ENCODE measurements at regions not wholly inside any gene's neighbourhood (a gene's known extent, or its start where the extent isn't known, plus 50 kb on each side); places are given as distances from the start of the nearest gene placed in this dataset.

- Histone ChIP-seq H3K27me3 (ENCODE audit: control insufficient read depth, insufficient read depth, low read length, poor library complexity, severe bottlenecking) (no peaks in the 10 kb centered on the region), H3K27ac (ENCODE audit: insufficient read depth, low read depth, low read length, poor library complexity, severe bottlenecking) (no peak overlapping the region)
These were observed 114.6 kb upstream of the MED13L start for GRCh38 chr12:116392061-116392460.

DNA sequence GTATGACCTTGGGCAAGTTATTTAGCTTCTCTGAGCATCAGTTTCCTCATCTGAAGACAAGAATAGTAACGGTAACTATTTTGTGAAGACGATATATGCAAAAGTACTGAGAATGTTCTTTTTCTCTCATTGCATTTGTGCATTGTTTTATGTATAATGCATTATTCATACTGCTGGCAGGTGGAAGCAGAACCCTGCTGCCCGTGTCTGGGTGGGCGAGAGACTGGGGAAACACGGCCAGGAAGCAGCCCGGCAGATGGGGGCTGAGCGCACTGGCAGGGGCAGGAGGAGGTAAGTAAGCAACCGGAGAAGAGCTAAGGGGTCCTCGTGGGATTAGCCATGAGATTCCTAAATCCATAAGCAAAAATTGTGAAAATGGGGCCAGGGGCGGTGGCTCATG lies 115.8 kb upstream of the MED13L start:
- H3K4me1 ChIP-seq (ENCODE audit: control insufficient read depth, insufficient read depth, low read length): no peaks in the 10 kb centered on the region
- no peak overlapping the region for H3K4me3 ChIP-seq (ENCODE audit: insufficient read depth, low read depth, low read length)
- no peaks in the 10 kb centered on the region for H3K36me3 ChIP-seq (ENCODE audit: control insufficient read depth, insufficient read depth, low read length)
- H3K27me3 ChIP-seq (ENCODE audit: control insufficient read depth, insufficient read depth, low read length, poor library complexity, severe bottlenecking): no peaks in the 10 kb centered on the region
- no peaks in the 10 kb centered on the region for H3K9me3 ChIP-seq (ENCODE audit: control insufficient read depth, low read length)
- no peak overlapping the region for H3K27ac ChIP-seq (ENCODE audit: insufficient read depth, low read depth, low read length, poor library complexity, severe bottlenecking)
- 78 to 79% methylated on average over 10 of the region's 10 CpGs for WGBS, 2 experiments

More at GRCh38 chr12:116392061-116392460, 114.6 kb upstream of the MED13L start:
- no peaks in the 10 kb centered on the region for H3K4me1 ChIP-seq (ENCODE audit: control insufficient read depth, insufficient read depth, low read length)
- WGBS, 2 experiments: 90% methylated on average over 6 of the region's 6 CpGs
- H3K9me3 ChIP-seq (ENCODE audit: control insufficient read depth, low read length): no peaks in the 10 kb centered on the region
- no peak overlapping the region for H3K4me3 ChIP-seq (ENCODE audit: insufficient read depth, low read depth, low read length)
- H3K36me3 ChIP-seq (ENCODE audit: control insufficient read depth, insufficient read depth, low read length): no peaks in the 10 kb centered on the region

DNA sequence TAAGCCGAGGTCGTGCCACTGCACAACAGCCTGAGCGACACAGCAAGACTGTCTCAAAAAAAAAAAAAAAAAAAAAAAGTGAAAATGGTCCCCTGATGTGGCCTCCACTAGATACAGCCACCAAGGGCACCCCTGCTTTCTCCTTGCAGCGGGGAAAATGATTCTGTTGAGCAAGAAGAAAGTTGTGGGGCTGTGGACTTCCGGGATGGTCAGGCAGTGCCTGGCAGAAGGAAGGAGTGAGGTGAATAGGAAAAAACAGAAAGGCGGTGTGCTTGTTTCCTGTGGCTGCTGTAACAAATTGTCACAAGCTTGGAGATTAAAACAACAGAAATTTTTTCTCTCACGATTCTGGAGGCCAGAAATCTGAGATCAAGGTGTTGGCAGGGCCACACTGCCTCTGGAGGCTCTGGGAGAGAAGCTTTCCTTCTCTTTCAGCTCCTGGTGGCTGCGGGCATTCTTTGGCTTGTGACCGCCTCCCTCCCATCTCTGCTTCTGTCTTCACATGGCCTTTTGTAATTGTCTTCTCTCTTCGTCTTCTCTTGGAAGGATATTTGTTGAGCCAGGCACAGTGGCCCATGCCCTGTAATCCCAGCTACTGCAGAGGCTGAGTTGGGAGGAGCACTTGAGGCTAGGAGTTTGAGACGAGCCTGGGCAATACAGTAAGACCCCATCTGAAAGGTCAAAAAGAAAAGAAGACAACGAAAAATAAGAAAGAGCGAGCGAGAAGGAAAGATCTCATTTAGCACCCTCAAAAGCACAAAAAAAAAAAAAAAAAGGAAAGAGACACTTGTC lies 116.6 kb upstream of the MED13L start:
- H3K4me3 ChIP-seq (ENCODE audit: insufficient read depth, low read depth, low read length): no peak overlapping the region
- no peaks in the 10 kb centered on the region for H3K27me3 ChIP-seq (ENCODE audit: control insufficient read depth, insufficient read depth, low read length, poor library complexity, severe bottlenecking)
- 84 to 87% methylated on average over 14 of the region's 14 CpGs for WGBS, 2 experiments
- no peak overlapping the region for H3K27ac ChIP-seq (ENCODE audit: insufficient read depth, low read depth, low read length, poor library complexity, severe bottlenecking)
- H3K4me1 ChIP-seq (ENCODE audit: control insufficient read depth, insufficient read depth, low read length): no peaks in the 10 kb centered on the region
- H3K36me3 ChIP-seq (ENCODE audit: control insufficient read depth, insufficient read depth, low read length): no peaks in the 10 kb centered on the region
- no peaks in the 10 kb centered on the region for H3K9me3 ChIP-seq (ENCODE audit: control insufficient read depth, low read length)

DNA sequence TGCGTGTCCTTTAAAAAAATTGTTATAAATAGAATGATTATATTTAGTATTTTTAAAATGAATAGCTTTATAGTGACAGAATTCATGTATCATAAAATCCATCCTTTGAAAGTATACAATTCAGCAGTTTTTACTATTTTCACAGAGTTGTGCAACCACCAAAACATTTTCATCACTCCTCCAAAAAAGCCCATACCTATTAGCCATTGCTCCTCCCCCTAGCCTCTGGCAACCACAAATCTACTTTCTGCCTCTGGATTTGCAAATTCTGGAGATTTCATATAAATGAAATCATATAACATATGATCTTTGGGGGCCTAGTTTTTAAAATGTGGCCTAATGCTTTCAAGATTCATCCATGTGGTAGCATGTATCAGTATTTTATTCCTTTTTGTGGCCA lies 117.9 kb upstream of the MED13L start:
- no peak overlapping the region for H3K27ac ChIP-seq (ENCODE audit: insufficient read depth, low read depth, low read length, poor library complexity, severe bottlenecking)
- WGBS, 2 experiments: no CpG with 5 or more reads among the region's 1 CpG
- no peaks in the 10 kb centered on the region for H3K9me3 ChIP-seq (ENCODE audit: control insufficient read depth, low read length)
- H3K36me3 ChIP-seq (ENCODE audit: control insufficient read depth, insufficient read depth, low read length): no peaks in the 10 kb centered on the region
- no peak overlapping the region for H3K4me3 ChIP-seq (ENCODE audit: insufficient read depth, low read depth, low read length)
- no peaks in the 10 kb centered on the region for H3K27me3 ChIP-seq (ENCODE audit: control insufficient read depth, insufficient read depth, low read length, poor library complexity, severe bottlenecking)
- H3K4me1 ChIP-seq (ENCODE audit: control insufficient read depth, insufficient read depth, low read length): no peaks in the 10 kb centered on the region

- Histone ChIP-seq H3K36me3 (ENCODE audit: control insufficient read depth, insufficient read depth, low read length) (no peaks in the 10 kb centered on the region), H3K27me3 (ENCODE audit: control insufficient read depth, insufficient read depth, low read length, poor library complexity, severe bottlenecking) (no peaks in the 10 kb centered on the region), H3K27ac (ENCODE audit: insufficient read depth, low read depth, low read length, poor library complexity, severe bottlenecking) (no peak overlapping the region), H3K4me1 (ENCODE audit: control insufficient read depth, insufficient read depth, low read length) (no peaks in the 10 kb centered on the region), H3K9me3 (ENCODE audit: control insufficient read depth, low read length) (no peaks in the 10 kb centered on the region), H3K4me3 (ENCODE audit: insufficient read depth, low read depth, low read length) (no peak overlapping the region)
- 82 to 93% methylated on average over 3 of the region's 3 CpGs for WGBS, 2 experiments
These were observed 119.7 kb upstream of the MED13L start for GRCh38 chr12:116397148-116397547.

- Histone ChIP-seq H3K4me1 (ENCODE audit: control insufficient read depth, insufficient read depth, low read length) (no peaks in the 10 kb centered on the region), H3K27me3 (ENCODE audit: control insufficient read depth, insufficient read depth, low read length, poor library complexity, severe bottlenecking) (no peaks in the 10 kb centered on the region), H3K27ac (ENCODE audit: insufficient read depth, low read depth, low read length, poor library complexity, severe bottlenecking) (no peak overlapping the region), H3K4me3 (ENCODE audit: insufficient read depth, low read depth, low read length) (no peak overlapping the region), H3K36me3 (ENCODE audit: control insufficient read depth, insufficient read depth, low read length) (no peaks in the 10 kb centered on the region), H3K9me3 (ENCODE audit: control insufficient read depth, low read length) (no peaks in the 10 kb centered on the region)
These were observed 120.7 kb upstream of the MED13L start for GRCh38 chr12:116398193-116398592.

- Histone ChIP-seq H3K27ac (ENCODE audit: insufficient read depth, low read depth, low read length, poor library complexity, severe bottlenecking) (no peak overlapping the region), H3K36me3 (ENCODE audit: control insufficient read depth, insufficient read depth, low read length) (no peaks in the 10 kb centered on the region), H3K27me3 (ENCODE audit: control insufficient read depth, insufficient read depth, low read length, poor library complexity, severe bottlenecking) (no peaks in the 10 kb centered on the region), H3K9me3 (ENCODE audit: control insufficient read depth, low read length) (no peaks in the 10 kb centered on the region), H3K4me3 (ENCODE audit: insufficient read depth, low read depth, low read length) (no peak overlapping the region), H3K4me1 (ENCODE audit: control insufficient read depth, insufficient read depth, low read length) (no peaks in the 10 kb centered on the region)
- WGBS, 2 experiments: 60 to 100% methylated on average over 1 of the region's 1 CpG
These were observed 121.6 kb upstream of the MED13L start for GRCh38 chr12:116399055-116399454.

DNA sequence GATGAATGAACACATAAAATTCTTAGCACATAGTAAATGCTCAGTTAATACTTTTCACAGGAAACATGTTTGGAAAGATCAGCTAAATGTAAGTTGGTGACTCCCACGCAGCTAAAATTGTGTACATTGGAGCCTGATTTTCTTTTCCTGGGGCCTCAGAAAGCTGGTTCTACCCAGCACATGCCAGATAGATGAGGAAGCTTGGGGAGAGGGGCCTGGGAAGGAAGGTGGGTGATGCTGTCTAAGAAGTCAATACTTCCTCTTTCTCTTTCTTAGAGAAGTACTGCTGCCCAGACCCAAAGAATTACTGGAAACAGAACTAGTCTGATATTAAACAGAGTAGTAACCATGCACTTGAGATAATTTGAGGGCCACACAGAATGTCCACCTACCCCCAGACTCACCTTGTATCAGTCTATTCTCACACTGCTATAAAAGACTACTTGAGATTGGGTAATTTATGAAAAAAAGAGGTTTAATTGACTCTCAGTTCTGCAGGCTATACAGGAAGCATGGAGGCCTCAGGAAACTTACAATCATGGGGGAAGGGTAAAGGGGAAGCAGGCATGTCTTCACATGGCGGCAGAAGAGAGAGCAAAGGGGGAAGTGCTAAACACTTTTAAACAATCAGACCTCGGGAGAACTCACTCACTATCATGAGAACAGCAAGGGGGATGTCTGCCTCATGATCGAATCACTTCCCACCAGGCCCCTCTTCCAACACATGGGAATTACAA lies 123.3 kb upstream of the MED13L start:
- no peaks in the 10 kb centered on the region for H3K36me3 ChIP-seq (ENCODE audit: control insufficient read depth, insufficient read depth, low read length)
- no peaks in the 10 kb centered on the region for H3K27me3 ChIP-seq (ENCODE audit: control insufficient read depth, insufficient read depth, low read length, poor library complexity, severe bottlenecking)
- H3K4me1 ChIP-seq (ENCODE audit: control insufficient read depth, insufficient read depth, low read length): no peaks in the 10 kb centered on the region
- WGBS, 2 experiments: 82 to 88% methylated on average over 4 of the region's 4 CpGs
- H3K4me3 ChIP-seq (ENCODE audit: insufficient read depth, low read depth, low read length): no peak overlapping the region
- no peaks in the 10 kb centered on the region for H3K9me3 ChIP-seq (ENCODE audit: control insufficient read depth, low read length)
- no peak overlapping the region for H3K27ac ChIP-seq (ENCODE audit: insufficient read depth, low read depth, low read length, poor library complexity, severe bottlenecking)

GRCh38 chr12:116401565-116401964 lies 124.1 kb upstream of the MED13L start:
- 95 to 98% methylated on average over 2 to 3 of the region's 3 CpGs for WGBS, 2 experiments
- H3K9me3 ChIP-seq (ENCODE audit: control insufficient read depth, low read length): no peaks in the 10 kb centered on the region
- H3K27me3 ChIP-seq (ENCODE audit: control insufficient read depth, insufficient read depth, low read length, poor library complexity, severe bottlenecking): no peaks in the 10 kb centered on the region
- H3K27ac ChIP-seq (ENCODE audit: insufficient read depth, low read depth, low read length, poor library complexity, severe bottlenecking): no peak overlapping the region
- H3K4me1 ChIP-seq (ENCODE audit: control insufficient read depth, insufficient read depth, low read length): no peaks in the 10 kb centered on the region
- no peak overlapping the region for H3K4me3 ChIP-seq (ENCODE audit: insufficient read depth, low read depth, low read length)
- H3K36me3 ChIP-seq (ENCODE audit: control insufficient read depth, insufficient read depth, low read length): no peaks in the 10 kb centered on the region

DNA sequence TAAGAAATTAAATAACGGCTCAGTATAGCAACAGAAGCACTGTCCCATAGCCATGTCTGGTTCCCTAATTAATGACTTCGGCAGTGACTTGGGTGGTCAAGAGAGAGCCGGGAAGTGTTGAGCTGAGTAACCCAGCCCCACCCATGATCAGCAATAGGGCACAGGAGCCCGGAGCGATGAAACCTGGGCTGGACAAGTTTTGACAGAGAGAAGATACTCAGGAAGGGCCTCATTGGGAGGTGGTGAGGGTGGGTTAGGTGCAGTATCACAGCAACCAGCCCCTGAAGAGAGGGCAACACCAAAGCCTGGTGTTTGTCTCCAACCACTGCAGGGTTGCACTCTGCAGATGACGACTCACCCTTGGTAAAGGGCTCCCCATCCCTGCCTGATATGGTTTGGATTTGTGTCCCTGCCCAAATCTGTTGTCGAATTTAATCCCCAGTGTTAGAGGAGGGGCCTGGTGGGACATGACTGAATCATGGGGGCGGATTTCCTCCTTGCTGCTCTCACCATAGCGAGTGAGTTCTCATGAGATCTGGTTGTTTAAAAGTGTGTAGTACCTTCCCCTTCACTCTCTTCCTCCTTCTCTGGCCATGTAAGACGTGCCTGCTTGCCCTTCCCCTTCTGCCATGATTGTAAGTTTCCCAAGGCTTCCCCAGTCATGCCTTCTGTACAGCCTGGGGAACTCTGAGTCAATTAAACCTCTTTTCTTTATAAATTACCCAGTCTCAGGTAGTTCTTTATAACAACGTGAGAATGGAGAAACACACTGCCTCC lies 124.9 kb upstream of the MED13L start:
- Histone ChIP-seq H3K4me1 (ENCODE audit: control insufficient read depth, insufficient read depth, low read length) (no peaks in the 10 kb centered on the region), H3K36me3 (ENCODE audit: control insufficient read depth, insufficient read depth, low read length) (no peaks in the 10 kb centered on the region), H3K27me3 (ENCODE audit: control insufficient read depth, insufficient read depth, low read length, poor library complexity, severe bottlenecking) (no peaks in the 10 kb centered on the region), H3K4me3 (ENCODE audit: insufficient read depth, low read depth, low read length) (no peak overlapping the region), H3K9me3 (ENCODE audit: control insufficient read depth, low read length) (no peaks in the 10 kb centered on the region), H3K27ac (ENCODE audit: insufficient read depth, low read depth, low read length, poor library complexity, severe bottlenecking) (no peak overlapping the region)
- WGBS, 2 experiments: 91 to 93% methylated on average over 10 to 11 of the region's 11 CpGs
